Activated naive CD4-positive, alpha-beta T cell treated with anti-CD3 and anti-CD28 coated beads, Interleukin-2, amount 10 ng/mL, durations not matched to agents 7 days and 5 days (primary cell): ENCODE measurements at regions not wholly inside any gene's neighbourhood (a gene's known extent, or its start where the extent isn't known, plus 50 kb on each side); places are given as distances from the start of the nearest gene placed in this dataset.
"Not testable (repeated sequence)": the region's sequence is repeated elsewhere in the genome, so short reads cannot be mapped to it uniquely, and the experiment has no call there.

Experiments used
- CTCF ChIA-PET: fragments of 350-600 bp; sonication (Branson Sonifier 250); formaldehyde crosslinking; loops from one replicate; lab custom pipeline; 2021; ENCODE audit warnings: antibody characterized with exemption; lab: Charles Lee
- DNase-seq: peaks from one replicate; pipeline ENCODE4 v3.0.0-alpha.2; 2020
- H3K27ac Mint-ChIP-seq: one replicate; pipeline ENCODE4 v1.8.0; 2021; ENCODE audit warnings: mild to moderate bottlenecking, moderate library complexity, mixed read lengths
- H3K27me3 Mint-ChIP-seq: one replicate; pipeline ENCODE4 v1.8.0; 2021; ENCODE audit warnings: mild to moderate bottlenecking, mixed read lengths
- H3K36me3 Mint-ChIP-seq: one replicate; pipeline ENCODE4 v1.8.0; 2021; ENCODE audit warnings: mixed read lengths
- H3K4me1 Mint-ChIP-seq: one replicate; pipeline ENCODE4 v1.8.0; 2021; ENCODE audit warnings: mixed read lengths
- H3K4me3 Mint-ChIP-seq: one replicate; pipeline ENCODE4 v1.8.0; 2021; ENCODE audit warnings: mild to moderate bottlenecking, moderate library complexity, mixed read lengths
- H3K9me3 Mint-ChIP-seq: one replicate; pipeline ENCODE4 v1.8.0; 2021; ENCODE audit warnings: mixed read lengths

GRCh38 chr12:34127379-34127778 lies 105.1 kb downstream of the ALG10 start:
- H3K4me1 Mint-ChIP-seq: peaks cover 17% of the 10 kb centered on the region
- H3K36me3 Mint-ChIP-seq, H3K4me3 Mint-ChIP-seq, CTCF ChIA-PET, DNase-seq, H3K27me3 Mint-ChIP-seq, H3K9me3 Mint-ChIP-seq, H3K27ac Mint-ChIP-seq: not testable (repeated sequence)

- CTCF ChIA-PET: no interaction called here
- no peaks in the 10 kb centered on the region for H3K36me3 Mint-ChIP-seq
- H3K4me1 Mint-ChIP-seq: no peaks in the 10 kb centered on the region
- H3K9me3 Mint-ChIP-seq: no peaks in the 10 kb centered on the region
- H3K27me3 Mint-ChIP-seq: peaks cover 3% of the 10 kb centered on the region
- DNase-seq: no peak
- H3K27ac Mint-ChIP-seq: no peak overlapping the region
- H3K4me3 Mint-ChIP-seq: no peak overlapping the region
Measured at GRCh38 chr12:34142430-34142829, 120.1 kb downstream of the ALG10 start.

- no peaks in the 10 kb centered on the region for H3K9me3 Mint-ChIP-seq
- DNase-seq: no peak
- H3K4me1 Mint-ChIP-seq: no peaks in the 10 kb centered on the region
- no peaks in the 10 kb centered on the region for H3K36me3 Mint-ChIP-seq
- H3K27me3 Mint-ChIP-seq: no peaks in the 10 kb centered on the region
- H3K27ac Mint-ChIP-seq: no peak overlapping the region
- no peak overlapping the region for H3K4me3 Mint-ChIP-seq
- CTCF ChIA-PET: no interaction called here
Measured at GRCh38 chr12:34151019-34151418, 128.7 kb downstream of the ALG10 start.

GRCh38 chr12:34163443-34163842 lies 141.1 kb downstream of the ALG10 start:
- H3K4me1 Mint-ChIP-seq: no peaks in the 10 kb centered on the region

GRCh38 chr12:34166427-34167060 lies 144.2 kb downstream of the ALG10 start:
- no peaks in the 10 kb centered on the region for H3K4me1 Mint-ChIP-seq
- no peaks in the 10 kb centered on the region for H3K27me3 Mint-ChIP-seq
- no peaks in the 10 kb centered on the region for H3K36me3 Mint-ChIP-seq
- peaks cover 2% of the 10 kb centered on the region for H3K9me3 Mint-ChIP-seq
- no peak for DNase-seq
- no peak overlapping the region for H3K27ac Mint-ChIP-seq
- CTCF ChIA-PET: no interaction called here
- no peak overlapping the region for H3K4me3 Mint-ChIP-seq

More at GRCh38 chr12:34163443-34163842, 141.1 kb downstream of the ALG10 start:
- Mint-ChIP-seq H3K36me3 (no peaks in the 10 kb centered on the region), H3K27me3 (no peaks in the 10 kb centered on the region), H3K9me3 (peaks cover 2% of the 10 kb centered on the region), H3K27ac (no peak overlapping the region), H3K4me3 (no peak overlapping the region)
- DNase-seq: no peak
- CTCF ChIA-PET: no interaction called here

GRCh38 chr12:34168507-34168906 lies 146.2 kb downstream of the ALG10 start:
- not testable (repeated sequence) for H3K4me1 Mint-ChIP-seq

GRCh38 chr12:34186492-34186891 lies 164.2 kb downstream of the ALG10 start:
- DNase-seq: no peak
- no peak overlapping the region for H3K27ac Mint-ChIP-seq
- CTCF ChIA-PET: no interaction called here
- H3K4me3 Mint-ChIP-seq: no peak overlapping the region
- no peaks in the 10 kb centered on the region for H3K9me3 Mint-ChIP-seq
- H3K27me3 Mint-ChIP-seq: no peaks in the 10 kb centered on the region
- no peaks in the 10 kb centered on the region for H3K36me3 Mint-ChIP-seq
- H3K4me1 Mint-ChIP-seq: no peaks in the 10 kb centered on the region

More at GRCh38 chr12:34168507-34168906, 146.2 kb downstream of the ALG10 start:
- H3K27ac Mint-ChIP-seq, H3K27me3 Mint-ChIP-seq, CTCF ChIA-PET, DNase-seq, H3K9me3 Mint-ChIP-seq, H3K4me3 Mint-ChIP-seq, H3K36me3 Mint-ChIP-seq: not testable (repeated sequence)

GRCh38 chr12:34188974-34189373 lies 166.7 kb downstream of the ALG10 start:
- H3K36me3 Mint-ChIP-seq: no peaks in the 10 kb centered on the region
- DNase-seq: no peak
- H3K27me3 Mint-ChIP-seq: no peaks in the 10 kb centered on the region
- no peaks in the 10 kb centered on the region for H3K4me1 Mint-ChIP-seq
- CTCF ChIA-PET: no interaction called here
- no peaks in the 10 kb centered on the region for H3K9me3 Mint-ChIP-seq
- H3K4me3 Mint-ChIP-seq: no peak overlapping the region
- H3K27ac Mint-ChIP-seq: no peak overlapping the region

- no peaks in the 10 kb centered on the region for H3K9me3 Mint-ChIP-seq
- H3K36me3 Mint-ChIP-seq: no peaks in the 10 kb centered on the region
Measured at GRCh38 chr12:34190054-34190453, 167.8 kb downstream of the ALG10 start.

GRCh38 chr12:34198924-34199323 lies 176.6 kb downstream of the ALG10 start:
- no peak for DNase-seq
- Mint-ChIP-seq H3K27me3 (peaks cover 4% of the 10 kb centered on the region), H3K4me1 (no peaks in the 10 kb centered on the region), H3K4me3 (no peak overlapping the region), H3K36me3 (no peaks in the 10 kb centered on the region), H3K9me3 (no peaks in the 10 kb centered on the region), H3K27ac (no peak overlapping the region)
- CTCF ChIA-PET: interaction anchor here (1.0 kb wide), 1 partner anchor 76 kb away, joined by 3 read pairs; no protein-coding TSS in a partner anchor

More at GRCh38 chr12:34190054-34190453, 167.8 kb downstream of the ALG10 start:
- CTCF ChIA-PET: no interaction called here
- no peak overlapping the region for H3K4me3 Mint-ChIP-seq
- no peaks in the 10 kb centered on the region for H3K4me1 Mint-ChIP-seq
- DNase-seq: no peak
- H3K27ac Mint-ChIP-seq: no peak overlapping the region
- no peaks in the 10 kb centered on the region for H3K27me3 Mint-ChIP-seq

GRCh38 chr12:34203866-34204620 lies 181.7 kb downstream of the ALG10 start:
- no peaks in the 10 kb centered on the region for H3K27me3 Mint-ChIP-seq
- CTCF ChIA-PET: no interaction called here
- no peaks in the 10 kb centered on the region for H3K36me3 Mint-ChIP-seq
- DNase-seq: no peak
- no peak overlapping the region for H3K27ac Mint-ChIP-seq
- H3K9me3 Mint-ChIP-seq: peaks cover 9% of the 10 kb centered on the region
- no peaks in the 10 kb centered on the region for H3K4me1 Mint-ChIP-seq
- no peak overlapping the region for H3K4me3 Mint-ChIP-seq

- Mint-ChIP-seq H3K36me3 (no peaks in the 10 kb centered on the region), H3K9me3 (peaks cover 9% of the 10 kb centered on the region), H3K4me1 (no peaks in the 10 kb centered on the region), H3K27ac (no peak overlapping the region), H3K27me3 (no peaks in the 10 kb centered on the region), H3K4me3 (no peak overlapping the region)
- CTCF ChIA-PET: no interaction called here
- DNase-seq: no peak
Measured at GRCh38 chr12:34204830-34205285, 182.6 kb downstream of the ALG10 start.

- Mint-ChIP-seq H3K9me3 (peaks cover 9% of the 10 kb centered on the region), H3K27ac (no peak overlapping the region), H3K27me3 (no peaks in the 10 kb centered on the region), H3K36me3 (no peaks in the 10 kb centered on the region), H3K4me3 (no peak overlapping the region), H3K4me1 (no peaks in the 10 kb centered on the region)
- no peak for DNase-seq
- CTCF ChIA-PET: no interaction called here
Measured at GRCh38 chr12:34205401-34205800, 183.1 kb downstream of the ALG10 start.

- Mint-ChIP-seq H3K4me1 (no peaks in the 10 kb centered on the region), H3K4me3 (no peak overlapping the region), H3K36me3 (no peaks in the 10 kb centered on the region), H3K9me3 (peaks cover 9% of the 10 kb centered on the region), H3K27me3 (no peaks in the 10 kb centered on the region), H3K27ac (no peak overlapping the region)
- no peak for DNase-seq
- CTCF ChIA-PET: no interaction called here
Measured at GRCh38 chr12:34206061-34206785, 183.9 kb downstream of the ALG10 start.
